GM21423 (cell line): ENCODE measurements at regions not wholly inside any gene's neighbourhood (a gene's known extent, or its start where the extent isn't known, plus 50 kb on each side); places are given as distances from the start of the nearest gene placed in this dataset.
A peak's percentile ranks its signal among the peaks of the same experiment; 100 is the strongest.

Source experiments
- ATAC-seq: cut with Tn5 transposase; IDR thresholded peaks from one replicate; pipeline ENCODE4 v1.9.1; 2021; ENCODE audit warnings: mild to moderate bottlenecking, moderate library complexity; ENCODE audit not compliant: unreplicated experiment

DNA sequence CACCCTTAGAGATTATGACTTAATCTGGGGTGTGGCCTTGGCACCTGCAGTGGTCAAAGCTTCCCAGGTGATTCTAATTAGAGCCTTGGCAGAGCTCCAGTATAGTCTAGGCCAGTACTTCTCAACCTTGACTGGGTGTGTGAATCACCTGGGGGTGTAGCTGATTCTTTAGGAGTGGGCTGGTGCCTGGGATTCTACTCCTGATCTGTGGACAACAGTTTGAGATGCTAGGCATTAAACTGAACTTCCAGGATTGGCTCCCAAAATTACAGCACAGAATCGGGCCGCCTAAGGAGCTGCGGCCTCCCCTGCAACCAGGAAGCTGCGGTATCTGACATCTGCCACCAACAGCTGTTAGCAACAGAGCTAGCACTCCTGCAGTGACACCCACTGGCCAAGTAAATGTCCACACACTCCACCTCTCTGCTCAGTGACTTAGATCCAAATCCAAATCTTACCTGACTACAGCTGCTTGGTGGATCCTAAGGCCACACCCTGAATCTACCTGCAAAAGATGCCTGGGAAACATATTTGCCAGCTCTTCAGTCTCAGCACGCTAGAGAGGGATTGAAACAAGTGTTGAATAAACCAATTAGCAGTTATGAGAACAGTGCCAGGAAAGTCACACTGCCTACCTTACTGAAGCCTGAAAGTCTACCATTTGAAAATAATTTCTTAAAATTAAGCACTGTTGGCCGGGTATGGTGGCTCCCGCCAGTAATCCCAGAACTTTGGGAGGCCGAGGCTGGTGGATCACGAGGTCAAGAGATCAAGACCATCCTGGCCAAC lies 126.7 kb downstream of the UNC5CL start:
- ATAC-seq, result peak; percentile 96

DNA sequence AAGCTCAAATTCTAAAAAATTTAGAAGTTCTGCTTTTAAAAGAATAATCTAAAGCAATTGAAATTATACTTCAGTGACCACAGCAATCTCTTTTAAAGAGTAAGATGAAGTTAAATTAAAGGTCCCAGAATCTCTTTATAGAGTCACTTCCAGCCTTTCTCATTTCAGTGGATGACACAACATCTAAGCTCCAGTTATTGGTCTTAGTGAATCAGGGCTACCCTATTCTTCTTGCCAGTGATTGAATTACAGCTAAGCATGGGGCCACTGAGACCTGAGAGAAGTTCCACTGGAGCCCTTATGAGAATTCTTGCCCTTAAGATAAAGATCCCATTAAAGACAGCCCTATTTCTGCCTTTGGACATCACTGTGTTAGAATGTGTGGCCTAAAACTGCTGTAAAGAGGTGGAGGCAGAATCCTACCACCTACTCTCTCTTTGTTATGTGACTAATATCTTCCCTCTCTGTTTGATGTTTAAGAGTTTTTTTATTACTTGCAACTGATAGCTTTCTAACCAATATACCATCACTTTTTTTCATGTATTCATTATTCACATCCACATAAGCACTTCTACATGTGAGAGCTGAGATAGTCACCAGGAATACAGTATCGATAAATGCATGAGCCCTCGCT lies 128.6 kb downstream of the UNC5CL start:
- ATAC-seq, result no peak

DNA sequence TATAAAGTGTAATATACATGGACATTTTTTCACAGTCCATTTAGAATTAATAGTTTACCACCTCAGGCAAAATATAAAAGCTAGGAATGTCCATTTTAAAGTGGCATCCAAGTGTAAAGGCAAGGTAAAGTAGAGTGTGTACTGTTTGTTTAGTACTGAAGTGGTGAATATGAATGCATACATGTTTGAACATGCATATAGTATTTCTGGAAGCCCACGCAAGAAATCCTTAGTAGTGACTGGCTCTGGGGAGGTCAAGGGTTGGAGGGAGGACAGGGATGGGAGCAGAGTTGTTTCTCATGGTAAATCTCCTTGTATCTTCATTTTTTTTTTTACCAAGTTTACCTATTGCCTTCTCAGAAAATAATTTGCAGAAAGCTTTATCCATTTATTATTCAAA lies 129.2 kb downstream of the UNC5CL start:
- no peak for ATAC-seq

DNA sequence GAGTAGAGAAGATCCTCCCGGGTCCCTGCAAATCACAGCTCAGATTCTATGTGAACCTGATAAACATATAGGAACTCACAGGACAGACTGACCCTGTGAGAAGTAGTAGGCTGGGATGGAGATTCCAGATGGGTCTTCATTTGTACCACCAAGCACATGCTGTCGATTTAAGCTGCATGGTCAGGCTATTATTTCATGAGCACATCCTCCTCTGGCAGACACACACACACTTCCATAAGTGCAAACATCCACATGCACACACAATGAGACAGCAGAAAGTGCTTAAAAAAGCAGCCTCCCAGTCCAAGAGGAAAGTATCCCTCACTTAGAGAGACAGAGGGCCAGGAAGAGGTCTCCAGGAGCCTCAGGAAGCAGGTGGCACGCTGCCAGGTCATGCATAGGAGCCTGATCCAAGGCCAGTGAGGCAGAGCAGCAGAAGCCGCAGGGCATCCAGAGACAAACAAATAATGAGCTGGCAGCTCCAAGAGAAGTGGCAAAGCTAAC lies 131.8 kb downstream of the UNC5CL start:
- no peak for ATAC-seq

DNA sequence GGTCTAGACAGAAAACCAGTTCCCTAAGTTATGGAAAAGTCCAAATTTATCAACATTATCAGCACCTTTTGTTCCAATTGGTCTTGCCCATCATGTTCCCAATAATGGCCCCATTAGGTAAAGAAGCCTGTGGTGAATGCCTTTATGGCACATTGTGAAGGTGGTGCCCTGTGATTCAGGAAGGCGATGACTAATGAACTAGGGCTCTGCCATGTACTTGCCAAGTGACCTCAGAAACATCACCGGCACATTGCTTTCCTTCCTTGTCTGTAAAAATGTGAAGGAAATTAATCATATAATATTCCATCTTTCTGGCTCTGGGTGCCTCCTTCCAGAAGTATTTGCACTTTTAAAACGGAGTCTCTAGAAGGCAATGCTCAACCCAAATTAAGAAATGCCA lies 132.3 kb downstream of the UNC5CL start:
- no peak for ATAC-seq

DNA sequence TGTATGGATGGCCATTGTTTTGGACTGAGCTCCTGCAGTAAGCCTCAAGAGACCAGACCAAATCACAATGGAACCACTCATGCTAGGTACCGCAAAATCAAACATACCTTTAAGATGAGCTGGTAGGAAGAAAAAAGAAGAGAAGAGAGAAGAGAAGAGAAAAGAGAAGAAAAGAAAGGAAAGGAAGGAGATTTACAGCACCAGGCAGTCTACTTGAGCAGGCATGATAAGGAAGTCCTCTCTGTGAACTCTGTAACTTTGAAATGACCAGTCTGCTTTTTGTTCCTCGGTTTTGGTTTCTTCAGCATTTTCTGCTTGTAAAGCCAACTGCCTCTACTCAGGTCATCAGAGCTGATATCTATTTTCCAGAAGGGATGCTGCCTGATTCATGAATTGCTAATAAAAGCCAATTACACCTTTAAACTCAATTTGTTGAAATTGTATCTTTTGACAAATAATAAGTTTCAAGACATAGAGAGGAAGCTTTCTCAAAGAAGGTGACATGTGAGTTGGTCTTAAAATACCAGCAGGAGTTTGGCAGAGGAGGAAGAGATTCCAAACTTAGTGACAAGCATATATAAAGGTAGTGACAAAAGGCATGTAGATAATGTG lies 134.3 kb downstream of the UNC5CL start:
- no peak for ATAC-seq

DNA sequence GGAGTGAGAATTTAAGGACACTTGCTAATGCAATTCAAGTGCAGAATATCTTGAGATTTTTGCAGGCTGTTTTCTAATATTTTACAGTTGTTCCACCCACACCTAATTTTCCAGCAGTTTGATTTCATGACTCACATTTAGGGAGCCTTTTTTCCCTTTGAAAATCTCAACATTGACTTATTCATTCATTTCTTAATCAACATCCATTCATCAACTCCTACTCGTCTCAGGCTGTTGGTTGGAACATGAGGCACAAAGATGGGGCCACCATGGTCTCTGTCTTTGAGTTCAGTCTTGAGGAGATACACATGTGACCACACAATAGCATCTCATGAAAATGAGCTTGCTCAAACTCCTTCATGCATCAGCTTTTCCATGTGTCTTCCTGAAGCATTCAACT lies 135.6 kb downstream of the UNC5CL start:
- ATAC-seq, result no peak

DNA sequence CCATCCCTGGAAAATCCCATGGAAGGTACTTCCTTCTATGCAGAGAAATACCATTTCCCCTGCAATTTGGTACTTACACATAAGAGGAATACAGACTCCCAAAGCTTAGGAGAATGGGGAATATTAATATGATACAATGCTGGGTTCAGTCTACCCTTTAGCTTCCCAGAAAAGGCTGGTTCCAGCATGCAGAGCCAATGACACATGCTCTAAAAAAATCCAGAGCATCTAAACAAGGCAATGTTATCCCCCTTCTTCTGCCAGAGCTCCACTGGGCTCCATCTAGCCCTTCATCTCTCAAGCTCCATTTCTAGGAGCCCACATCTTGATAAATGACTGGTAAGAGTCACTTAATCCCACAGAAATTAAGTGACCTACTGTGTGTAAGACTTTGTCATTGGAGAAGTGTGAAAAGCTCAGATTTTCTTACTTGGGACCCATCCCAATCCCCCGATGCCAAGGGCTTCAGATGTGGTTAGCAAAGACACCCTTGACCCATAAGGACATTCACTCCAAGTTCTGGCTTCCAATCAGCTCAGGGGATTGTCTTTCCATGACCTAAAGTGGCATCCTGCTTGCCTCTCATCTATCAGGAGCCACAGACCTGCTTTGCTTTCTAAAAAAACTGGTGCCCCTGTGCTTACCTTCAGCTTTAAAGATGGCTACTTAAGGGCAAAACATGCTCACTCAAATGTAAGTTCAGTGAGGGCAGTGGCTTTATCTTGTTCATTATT lies 137.5 kb downstream of the UNC5CL start:
- no peak for ATAC-seq

DNA sequence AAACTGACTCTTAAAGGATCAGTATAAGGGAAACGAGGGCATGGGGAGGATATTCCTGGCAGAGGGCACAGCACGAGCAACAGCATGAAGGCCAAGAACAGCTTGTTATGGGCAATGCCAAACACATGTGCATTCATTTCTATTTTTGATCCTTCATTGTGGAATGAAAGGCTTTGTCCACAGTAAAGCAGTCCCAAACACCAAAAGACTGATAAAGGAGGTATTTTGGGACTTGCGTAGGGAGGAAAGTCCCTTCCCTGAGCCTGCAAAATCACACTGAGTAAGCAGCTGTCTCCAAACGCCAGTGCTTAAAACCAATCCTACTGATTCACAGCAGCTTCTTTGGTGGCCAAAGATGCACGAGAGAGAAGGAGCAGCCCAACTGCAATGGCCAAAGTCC lies 138.2 kb downstream of the UNC5CL start:
- ATAC-seq, result no peak

DNA sequence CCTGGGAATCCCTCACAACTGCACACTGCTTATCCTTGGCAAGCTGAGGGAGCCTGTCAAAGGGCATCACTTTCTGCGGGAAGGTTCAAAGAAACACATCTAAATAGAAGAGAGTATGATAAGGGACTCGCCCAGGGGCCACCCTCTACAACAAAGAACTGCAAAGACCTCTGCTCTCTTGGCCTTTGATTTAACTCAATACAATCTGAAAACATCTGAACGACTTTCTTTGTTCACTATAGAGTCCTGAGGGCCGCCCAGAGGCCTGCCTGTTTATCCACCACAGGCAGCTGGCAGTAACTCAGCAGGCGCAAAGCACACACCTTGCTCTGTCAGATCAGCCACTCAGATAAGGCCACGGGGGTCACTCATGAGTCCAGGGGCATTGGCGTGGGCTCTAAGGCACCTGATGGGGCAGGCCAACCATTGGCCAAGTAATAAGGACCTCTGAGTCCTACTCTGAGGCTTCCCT lies 139.3 kb downstream of the UNC5CL start:
- ATAC-seq, result no peak

DNA sequence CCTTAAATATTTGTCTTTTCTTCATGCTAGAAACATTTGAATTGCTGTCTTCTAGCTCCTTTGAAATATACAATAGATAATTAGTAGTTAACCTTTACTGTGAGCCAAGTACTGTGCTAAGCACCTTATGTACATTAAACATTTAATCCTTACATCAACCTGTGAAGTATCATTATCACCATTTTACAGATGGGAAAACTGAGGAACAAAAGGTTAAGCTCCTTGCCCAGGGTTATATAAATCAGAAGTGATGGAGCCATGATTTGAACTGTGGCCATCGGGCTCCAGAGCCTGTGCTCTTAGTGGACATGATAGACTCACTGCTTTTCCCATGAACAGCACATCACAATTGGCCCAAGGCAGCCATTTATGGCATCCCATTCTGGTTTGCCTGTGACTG lies 140.9 kb downstream of the UNC5CL start:
- no peak for ATAC-seq

DNA sequence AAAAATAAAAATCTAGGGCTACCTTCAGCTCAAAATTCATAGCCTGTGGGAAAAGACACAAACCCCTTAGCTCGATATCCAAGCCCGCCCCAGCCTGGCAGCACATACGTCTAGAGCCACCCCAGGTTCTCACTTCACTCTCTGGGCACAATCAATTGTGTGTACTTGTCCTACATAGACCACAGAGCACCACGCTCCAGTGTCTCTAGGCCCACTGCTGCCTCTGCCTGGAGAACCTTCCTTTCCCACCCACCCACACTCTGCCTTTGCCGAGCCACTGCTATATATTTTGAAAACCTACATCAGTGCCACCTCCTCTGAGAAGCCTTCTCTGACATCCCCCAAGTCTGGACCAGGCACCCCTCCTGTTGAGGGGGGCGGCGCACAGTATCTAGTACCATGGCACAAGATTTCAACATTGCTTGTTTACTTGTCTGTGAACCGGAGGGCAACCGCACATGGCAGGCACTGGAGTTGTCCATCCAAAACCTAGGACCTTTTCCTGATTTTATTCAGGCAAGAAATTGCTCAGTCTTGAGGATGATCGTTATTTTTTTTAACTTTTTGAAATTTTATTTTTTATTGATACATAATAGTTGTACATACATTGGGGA lies 141.5 kb downstream of the UNC5CL start:
- ATAC-seq, result no peak

DNA sequence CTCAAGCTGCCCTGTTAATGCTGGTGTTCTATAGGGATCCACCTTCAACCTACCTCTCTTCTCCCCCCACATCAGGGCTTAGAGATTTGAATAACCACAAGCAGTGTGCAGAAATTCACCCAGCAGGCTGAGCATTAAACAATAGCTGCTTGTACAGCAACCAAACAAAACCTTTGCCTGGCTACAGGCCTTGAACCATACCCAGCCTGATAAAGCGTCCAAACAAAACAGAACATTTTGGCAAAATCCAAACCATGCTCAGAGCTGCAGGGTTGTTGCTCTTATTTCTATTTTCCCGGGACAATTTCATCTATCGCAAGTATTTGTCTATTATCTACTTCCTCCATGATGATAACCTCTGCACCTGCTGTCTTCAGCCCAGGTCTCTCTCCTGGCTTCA lies 142.3 kb downstream of the UNC5CL start:
- no peak for ATAC-seq

DNA sequence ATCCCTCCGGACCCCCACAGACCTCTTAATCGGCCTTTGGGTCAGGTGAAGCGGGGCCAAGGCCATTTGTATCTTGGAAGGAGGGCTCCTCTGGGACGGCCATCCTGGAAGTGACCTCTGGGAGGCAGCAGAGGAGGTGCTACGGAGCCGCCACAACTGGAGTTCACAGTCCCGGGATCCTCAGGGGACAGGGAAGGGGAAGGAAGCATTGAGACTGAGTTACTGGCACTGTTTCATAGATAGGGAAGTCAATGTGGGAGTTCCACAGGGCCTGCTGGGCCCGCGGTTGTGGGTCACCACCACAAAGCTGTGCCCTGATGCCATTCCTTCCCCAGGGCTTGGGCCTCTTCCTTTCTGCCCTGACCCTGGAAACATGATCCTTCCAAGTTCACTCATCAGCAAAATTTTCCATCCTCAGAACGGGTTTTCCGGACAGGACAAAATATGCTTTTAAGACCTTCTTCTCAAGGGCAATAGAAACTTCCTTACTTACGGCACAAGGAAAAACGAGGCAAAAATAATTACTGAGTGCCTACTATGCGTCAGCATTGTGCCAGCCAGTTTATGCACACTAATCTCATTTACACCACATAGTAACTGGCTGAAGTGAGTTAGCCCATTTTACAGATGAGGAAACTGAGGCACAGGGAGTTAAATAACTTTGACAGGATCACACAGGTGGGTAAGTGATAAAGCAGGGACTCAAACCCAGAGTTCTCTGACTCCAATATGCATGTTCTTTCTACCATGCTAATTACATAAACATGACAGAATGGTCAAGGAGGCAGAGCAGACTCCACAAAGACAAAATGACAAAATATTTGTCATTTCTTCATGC lies 143.8 kb downstream of the UNC5CL start:
- ATAC-seq, result no peak

DNA sequence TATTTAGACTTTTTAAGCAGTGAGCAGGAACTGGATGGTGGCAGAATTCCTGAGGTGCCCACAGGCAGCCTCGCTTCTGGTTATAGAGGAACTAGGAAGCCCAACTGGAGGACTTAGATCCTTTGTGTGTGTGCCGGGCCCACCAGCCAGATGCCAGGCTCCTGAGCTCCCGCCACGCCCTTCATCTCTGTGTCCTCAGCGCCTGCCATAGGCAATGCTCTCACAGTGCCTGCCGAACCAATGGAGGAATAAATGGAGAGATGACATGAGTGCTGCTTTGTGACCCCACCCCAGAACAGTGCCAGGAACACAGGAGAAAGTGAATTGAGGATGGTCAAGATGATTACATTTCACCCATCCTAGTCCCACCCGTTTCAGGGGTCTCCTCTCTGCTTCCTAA lies 146.0 kb downstream of the UNC5CL start:
- ATAC-seq, result no peak

DNA sequence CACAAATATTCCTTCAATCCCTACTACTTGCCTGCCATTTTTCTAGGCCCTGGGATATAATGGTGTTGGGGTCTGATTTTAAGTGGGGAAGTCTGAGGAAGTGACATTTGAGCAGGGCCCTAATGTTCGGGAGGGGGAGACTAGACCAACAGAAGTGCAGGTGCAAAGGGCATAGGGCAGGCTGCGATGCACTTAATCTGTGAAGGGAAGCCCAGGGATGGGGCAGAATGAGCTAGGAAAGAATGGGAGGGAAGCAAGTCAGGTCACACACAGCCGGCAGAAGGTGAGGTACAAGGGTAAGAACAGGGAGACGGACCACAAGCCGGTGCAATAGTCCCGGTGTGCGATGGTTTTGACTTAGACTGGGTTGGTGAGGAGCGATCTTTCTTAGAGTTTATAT lies 146.8 kb downstream of the UNC5CL start:
- ATAC-seq, result no peak

DNA sequence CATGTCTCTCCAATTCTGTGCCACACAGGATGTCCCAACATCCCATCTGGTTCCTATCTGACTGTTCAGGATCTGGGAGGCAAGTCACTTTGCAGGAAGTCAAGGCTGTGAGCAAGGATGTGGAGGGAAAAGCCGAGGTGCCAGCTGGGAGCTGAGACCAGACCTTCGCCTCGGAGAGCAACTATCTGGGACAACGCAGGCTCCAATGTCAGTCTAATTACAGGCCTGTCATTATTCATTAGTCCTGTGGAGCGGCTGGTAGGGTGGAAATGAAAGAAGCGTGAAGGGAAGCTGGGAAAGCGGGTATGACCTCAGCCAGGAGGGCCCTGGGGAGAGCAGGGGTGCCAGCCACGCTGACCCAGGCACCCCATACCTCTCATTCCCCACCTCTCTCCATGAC lies 147.3 kb downstream of the UNC5CL start:
- no peak for ATAC-seq

DNA sequence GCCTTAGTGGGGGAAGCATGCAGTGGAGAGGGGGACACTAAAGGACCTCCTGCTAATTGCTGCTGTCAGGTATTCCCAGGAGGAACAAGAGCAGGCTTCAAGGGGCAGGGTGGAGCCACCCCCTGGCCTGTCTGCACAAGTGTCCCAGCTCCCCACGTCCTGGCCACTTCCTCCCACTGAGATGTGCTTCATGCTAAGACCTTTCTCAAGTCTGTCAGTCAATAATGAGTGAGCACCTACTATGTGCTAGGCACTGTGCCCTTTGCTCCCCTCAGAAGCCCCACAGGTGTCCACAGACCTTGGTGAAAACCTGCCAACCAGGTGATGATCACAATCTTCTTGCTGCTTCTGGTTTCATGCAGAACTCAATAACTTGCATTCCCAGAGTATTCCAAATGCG lies 147.9 kb downstream of the UNC5CL start:
- no peak for ATAC-seq

DNA sequence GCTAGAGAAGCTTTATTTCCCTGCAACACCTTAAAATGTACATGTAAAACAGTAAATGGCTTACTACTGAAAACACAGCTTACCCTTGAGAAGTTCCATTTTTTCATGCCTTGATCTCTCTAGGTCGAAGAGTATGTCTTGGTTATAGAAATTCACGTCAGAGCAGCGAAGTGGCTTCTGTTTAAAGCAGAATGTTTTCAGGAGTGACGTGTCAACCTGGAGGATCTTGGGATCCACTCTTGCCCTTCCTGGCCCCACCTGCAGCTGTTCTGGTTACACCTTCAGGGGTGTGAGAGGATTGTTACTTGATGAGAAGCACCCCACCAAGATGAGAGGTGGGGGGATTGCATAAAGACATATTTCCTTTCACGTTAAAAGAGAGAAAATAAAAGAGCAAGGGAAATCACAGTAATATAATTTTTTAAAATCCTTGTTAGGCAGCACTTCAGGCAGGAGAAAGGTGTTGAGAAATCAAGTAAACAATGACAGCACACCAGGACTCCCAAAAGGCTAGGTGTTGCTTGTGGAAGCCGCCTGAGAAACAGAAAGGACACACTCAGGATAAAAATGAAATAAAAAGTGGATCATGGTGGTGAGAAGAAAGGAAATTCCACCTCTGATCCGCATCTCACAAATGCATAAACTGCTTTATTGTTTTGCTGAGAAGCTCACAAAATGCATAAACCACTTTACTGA lies 149.7 kb downstream of the UNC5CL start:
- no peak for ATAC-seq
